ENCODE measurements at regions not wholly inside any gene's neighbourhood (a gene's known extent, or its start where the extent isn't known, plus 50 kb on each side); places are given as distances from the start of the nearest gene placed in this dataset.

DNA sequence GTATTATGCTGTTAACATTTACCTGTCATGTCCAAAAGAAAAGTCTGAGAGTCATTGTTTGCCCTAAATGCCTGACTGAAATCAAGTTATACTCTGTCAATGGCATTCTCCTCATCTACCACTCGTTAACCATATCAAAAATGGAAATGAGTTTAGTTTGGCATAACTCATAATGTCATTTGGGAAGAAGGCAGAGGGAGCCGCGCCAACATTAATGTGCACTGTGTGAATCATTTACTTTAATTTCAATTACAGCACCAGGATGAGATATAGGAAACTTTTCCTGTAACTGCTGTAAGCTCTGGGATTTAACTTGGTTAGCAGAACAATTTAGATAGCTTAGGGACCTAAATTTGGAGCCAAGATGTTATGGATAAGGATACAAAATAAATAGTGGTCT lies 871.2 kb upstream of the POU3F3 start:
- ChIA-PET POLR2A (no interaction called here), CTCF (no interaction called here)
- no peak overlapping the region for H3K4me3 Mint-ChIP-seq
- H3K27ac Mint-ChIP-seq, result no peak overlapping the region
- H3K4me1 Mint-ChIP-seq (ENCODE audit: low read depth), result no peaks in the 10 kb centered on the region
- Histone ChIP-seq H3K4me3 (ENCODE audit: low read length) (no peak overlapping the region), H3K27ac (ENCODE audit: low read depth in 1 of 2, low read length in 2 of 2) (no peak overlapping the region), H3K4me1 (ENCODE audit: insufficient read depth, low read length) (no peaks in the 10 kb centered on the region), H3K27me3 (ENCODE audit: control insufficient read depth in 1 of 2, insufficient read depth in 2 of 2, low read length in 2 of 2) (no peaks in the 10 kb centered on the region), H3K9me3 (ENCODE audit: control insufficient read depth in 1 of 2, insufficient read depth in 1 of 2, low read length in 2 of 2) (peaks cover 0 to 3% of the 10 kb centered on the region in 2 experiments), H3K36me3 (ENCODE audit: insufficient read depth, low read length) (no peaks in the 10 kb centered on the region)
- intact Hi-C loops (cut with DNase I, micrococcal nuclease), result no loop called here
- TF ChIP-seq, protein P1, sequence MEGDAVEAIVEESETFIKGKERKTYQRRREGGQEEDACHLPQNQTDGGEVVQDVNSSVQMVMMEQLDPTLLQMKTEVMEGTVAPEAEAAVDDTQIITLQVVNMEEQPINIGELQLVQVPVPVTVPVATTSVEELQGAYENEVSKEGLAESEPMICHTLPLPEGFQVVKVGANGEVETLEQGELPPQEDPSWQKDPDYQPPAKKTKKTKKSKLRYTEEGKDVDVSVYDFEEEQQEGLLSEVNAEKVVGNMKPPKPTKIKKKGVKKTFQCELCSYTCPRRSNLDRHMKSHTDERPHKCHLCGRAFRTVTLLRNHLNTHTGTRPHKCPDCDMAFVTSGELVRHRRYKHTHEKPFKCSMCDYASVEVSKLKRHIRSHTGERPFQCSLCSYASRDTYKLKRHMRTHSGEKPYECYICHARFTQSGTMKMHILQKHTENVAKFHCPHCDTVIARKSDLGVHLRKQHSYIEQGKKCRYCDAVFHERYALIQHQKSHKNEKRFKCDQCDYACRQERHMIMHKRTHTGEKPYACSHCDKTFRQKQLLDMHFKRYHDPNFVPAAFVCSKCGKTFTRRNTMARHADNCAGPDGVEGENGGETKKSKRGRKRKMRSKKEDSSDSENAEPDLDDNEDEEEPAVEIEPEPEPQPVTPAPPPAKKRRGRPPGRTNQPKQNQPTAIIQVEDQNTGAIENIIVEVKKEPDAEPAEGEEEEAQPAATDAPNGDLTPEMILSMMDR (IDR thresholded peaks at IDR 0.05), result no peak
- H3K9me3 Mint-ChIP-seq, result peaks cover 6% of the 10 kb centered on the region
- no peaks in the 10 kb centered on the region for H3K36me3 Mint-ChIP-seq (ENCODE audit: low read depth)
- no peak for DNase-seq
- no peak for ATAC-seq (ENCODE audit: poor library complexity)
- H3K27me3 Mint-ChIP-seq, result no peaks in the 10 kb centered on the region

DNA sequence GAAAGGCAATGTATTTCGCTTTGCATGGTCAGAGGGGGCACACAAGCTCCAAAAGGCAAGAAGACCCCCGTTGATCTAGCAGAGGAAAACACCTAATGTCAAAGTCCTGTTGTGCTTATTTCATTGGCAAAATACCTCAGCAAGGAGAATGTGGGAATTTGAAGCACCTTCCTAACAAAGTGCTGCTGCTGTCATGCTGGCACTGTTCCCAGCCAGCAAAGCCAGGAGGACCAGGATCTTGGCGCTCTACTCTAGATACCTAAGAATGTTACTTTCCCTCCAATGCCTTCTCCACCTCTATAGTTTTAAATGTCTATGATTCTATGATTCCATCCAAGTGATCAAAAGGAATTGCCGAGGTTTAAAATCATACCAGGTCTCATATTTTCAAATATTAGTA lies 867.9 kb upstream of the POU3F3 start:
- Histone ChIP-seq H3K4me1 (ENCODE audit: insufficient read depth, low read length) (no peaks in the 10 kb centered on the region), H3K4me3 (ENCODE audit: low read length) (no peak overlapping the region), H3K27ac (ENCODE audit: low read depth in 1 of 2, low read length in 2 of 2) (no peak overlapping the region), H3K9me3 (ENCODE audit: control insufficient read depth in 1 of 2, insufficient read depth in 1 of 2, low read length in 2 of 2) (peaks cover 0 to 5% of the 10 kb centered on the region in 2 experiments), H3K36me3 (ENCODE audit: insufficient read depth, low read length) (no peaks in the 10 kb centered on the region), H3K27me3 (ENCODE audit: control insufficient read depth in 1 of 2, insufficient read depth in 2 of 2, low read length in 2 of 2) (no peaks in the 10 kb centered on the region)
- DNase-seq (no peak), ATAC-seq (ENCODE audit: poor library complexity) (no peak)
- ChIA-PET CTCF (no interaction called here), POLR2A (no interaction called here)
- intact Hi-C loops (cut with DNase I, micrococcal nuclease), result no loop called here
- Mint-ChIP-seq H3K4me3 (no peak overlapping the region), H3K36me3 (ENCODE audit: low read depth) (no peaks in the 10 kb centered on the region), H3K27me3 (no peaks in the 10 kb centered on the region), H3K27ac (no peak overlapping the region), H3K9me3 (peaks cover 9% of the 10 kb centered on the region), H3K4me1 (ENCODE audit: low read depth) (no peaks in the 10 kb centered on the region)
- TF ChIP-seq, protein P1 (IDR thresholded peaks at IDR 0.05), result no peak

DNA sequence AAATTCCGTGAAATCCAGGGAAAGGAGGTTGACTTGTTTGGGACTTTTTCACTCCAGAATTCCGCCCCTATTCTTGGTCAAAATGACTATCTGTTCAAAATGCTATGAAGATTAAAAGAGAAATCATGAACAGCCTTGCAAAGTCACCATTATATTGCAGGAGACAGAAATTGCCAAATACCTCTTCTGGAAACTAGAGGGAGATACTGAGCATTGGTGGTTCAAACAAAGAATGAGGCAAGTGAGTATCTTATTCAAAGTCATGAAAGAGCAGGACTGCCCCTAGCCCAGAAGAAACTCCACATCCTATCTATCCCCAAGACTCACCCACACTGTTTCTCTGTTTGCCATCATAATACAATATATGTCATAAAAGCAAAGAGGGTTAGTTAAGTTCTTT lies 862.3 kb upstream of the POU3F3 start:
- CTCF ChIA-PET, result no interaction called here
- POLR2A ChIA-PET, result no interaction called here
- no peaks in the 10 kb centered on the region for H3K4me1 Mint-ChIP-seq (ENCODE audit: low read depth)
- no peaks in the 10 kb centered on the region for H3K27me3 Mint-ChIP-seq
- intact Hi-C loops (cut with DNase I, micrococcal nuclease), result no loop called here
- H3K9me3 Mint-ChIP-seq, result peaks cover 14% of the 10 kb centered on the region
- no peak overlapping the region for H3K4me3 Mint-ChIP-seq
- no peak for DNase-seq
- TF ChIP-seq, protein P1 (IDR thresholded peaks at IDR 0.05), result no peak
- no peaks in the 10 kb centered on the region for H3K27me3 ChIP-seq (ENCODE audit: control insufficient read depth in 1 of 2, insufficient read depth in 2 of 2, low read length in 2 of 2)
- no peaks in the 10 kb centered on the region for H3K4me1 ChIP-seq (ENCODE audit: insufficient read depth, low read length)
- H3K4me3 ChIP-seq (ENCODE audit: low read length), result no peak overlapping the region
- ATAC-seq (ENCODE audit: poor library complexity), result no peak
- no peak overlapping the region for H3K27ac ChIP-seq (ENCODE audit: low read depth in 1 of 2, low read length in 2 of 2)
- no peaks in the 10 kb centered on the region for H3K36me3 ChIP-seq (ENCODE audit: insufficient read depth, low read length)
- H3K36me3 Mint-ChIP-seq (ENCODE audit: low read depth), result no peaks in the 10 kb centered on the region
- H3K27ac Mint-ChIP-seq, result no peak overlapping the region
- H3K9me3 ChIP-seq (ENCODE audit: control insufficient read depth in 1 of 2, insufficient read depth in 1 of 2, low read length in 2 of 2), result peaks cover 3 to 11% of the 10 kb centered on the region in 2 experiments
